Mucosa of rectum (tissue), 2 donors: ENCODE measurements at regions not wholly inside any gene's neighbourhood (a gene's known extent, or its start where the extent isn't known, plus 50 kb on each side); places are given as distances from the start of the nearest gene placed in this dataset.

ENCODE experiments used
- H3K27ac ChIP-seq, 2 donors: one replicate each; pipeline ENCODE4 v1.7.0; 2013; ENCODE audit warnings: inconsistent platforms in 2 of 2, low read depth in 2 of 2, low read length in 2 of 2
- H3K27me3 ChIP-seq, 2 donors: one replicate each; pipeline ENCODE4 v1.7.0; 2013; ENCODE audit warnings: low read length in 2 of 2; ENCODE audit not compliant: control insufficient read depth in 2 of 2, insufficient read depth in 2 of 2
- H3K36me3 ChIP-seq, 2 donors: one replicate each; pipeline ENCODE4 v1.7.0; 2013; ENCODE audit warnings: low read length in 2 of 2; ENCODE audit not compliant: control insufficient read depth in 2 of 2, insufficient read depth in 2 of 2
- H3K4me1 ChIP-seq, 2 donors: one replicate each; pipeline ENCODE4 v1.7.0; 2013; ENCODE audit warnings: low read length in 2 of 2, mild to moderate bottlenecking in 1 of 2; ENCODE audit not compliant: control insufficient read depth in 2 of 2, insufficient read depth in 2 of 2
- H3K4me3 ChIP-seq, 2 donors: one replicate each; pipeline ENCODE4 v1.7.0; 2013; ENCODE audit warnings: low read length in 2 of 2
- H3K9ac ChIP-seq, 2 donors: one replicate each; pipeline ENCODE4 v1.7.0; 2013; ENCODE audit warnings: low read length in 2 of 2, low read depth in 1 of 2, mild to moderate bottlenecking in 1 of 2
- H3K9me3 ChIP-seq, 2 donors: one replicate each; pipeline ENCODE4 v1.7.0; 2013; ENCODE audit warnings: low read length in 2 of 2; ENCODE audit not compliant: control insufficient read depth in 2 of 2
- donor health status: healthy.
- donor health status: Normal muscosa, but diverticular disease.

DNA sequence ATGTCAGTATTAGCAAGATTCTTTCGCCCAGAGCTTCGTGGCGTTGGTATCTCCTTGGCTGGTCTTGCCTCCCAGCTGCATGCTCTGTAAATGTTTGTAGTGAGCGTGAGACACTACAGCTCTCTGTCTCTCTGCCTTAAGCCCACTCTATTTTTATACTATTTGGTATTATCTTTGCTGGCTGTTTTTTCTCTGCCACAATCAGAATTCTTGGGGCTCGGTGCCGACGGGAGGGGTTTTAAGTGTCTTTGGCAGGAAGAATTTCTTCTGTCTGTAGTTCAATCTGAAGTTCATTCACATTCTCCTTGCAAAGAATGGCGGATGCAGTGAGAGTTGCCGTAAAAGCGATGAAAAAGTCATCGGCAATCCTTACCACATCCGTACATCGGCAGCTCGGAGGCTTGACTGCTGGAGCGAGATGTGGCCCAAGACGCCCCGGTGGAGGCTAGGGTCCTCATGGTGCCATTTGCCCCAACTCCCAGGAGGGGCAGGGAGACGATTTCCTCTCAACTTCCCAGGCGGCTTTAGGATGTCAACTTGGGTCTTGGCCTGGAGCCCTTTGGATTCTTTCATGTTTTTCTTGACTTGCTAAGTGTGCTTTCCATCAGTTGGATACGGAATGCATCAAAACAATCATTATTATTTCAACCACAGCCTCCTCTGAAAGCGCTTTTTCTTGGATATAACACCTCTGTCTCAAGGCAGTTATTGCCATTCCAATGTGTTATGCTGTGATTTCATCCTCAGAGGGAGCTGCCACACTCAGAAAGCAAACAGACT, 132.3 kb upstream of the SDK2 start:
- Histone ChIP-seq H3K27ac (no peak overlapping the region), H3K27me3 (peaks cover 0 to under 1% of the 10 kb centered on the region in 2 donors), H3K9me3 (no peaks in the 10 kb centered on the region), H3K4me1 (no peaks in the 10 kb centered on the region), H3K9ac (no peak overlapping the region), H3K4me3 (no peak overlapping the region), H3K36me3 (no peaks in the 10 kb centered on the region)

DNA sequence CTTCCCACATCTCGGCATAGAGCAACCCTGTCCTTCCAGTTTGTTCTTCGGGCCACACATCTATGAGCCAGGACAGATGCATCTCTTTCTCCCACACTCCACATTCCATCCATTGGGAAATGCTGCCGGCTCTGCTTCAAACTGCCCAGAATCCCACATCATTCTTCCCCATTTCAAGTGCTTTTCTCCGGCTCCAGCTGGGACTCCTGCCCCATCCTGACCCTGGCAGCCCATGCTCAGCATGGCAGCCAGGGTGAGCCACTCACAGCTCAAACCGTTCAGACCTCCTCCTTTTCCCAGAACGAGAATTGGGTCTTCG, 132.8 kb upstream of the SDK2 start:
- Histone ChIP-seq H3K27ac (no peak overlapping the region), H3K9me3 (no peaks in the 10 kb centered on the region), H3K27me3 (peaks cover 0 to 3% of the 10 kb centered on the region in 2 donors), H3K4me3 (no peak overlapping the region), H3K4me1 (no peaks in the 10 kb centered on the region), H3K36me3 (no peaks in the 10 kb centered on the region), H3K9ac (no peak overlapping the region)

DNA sequence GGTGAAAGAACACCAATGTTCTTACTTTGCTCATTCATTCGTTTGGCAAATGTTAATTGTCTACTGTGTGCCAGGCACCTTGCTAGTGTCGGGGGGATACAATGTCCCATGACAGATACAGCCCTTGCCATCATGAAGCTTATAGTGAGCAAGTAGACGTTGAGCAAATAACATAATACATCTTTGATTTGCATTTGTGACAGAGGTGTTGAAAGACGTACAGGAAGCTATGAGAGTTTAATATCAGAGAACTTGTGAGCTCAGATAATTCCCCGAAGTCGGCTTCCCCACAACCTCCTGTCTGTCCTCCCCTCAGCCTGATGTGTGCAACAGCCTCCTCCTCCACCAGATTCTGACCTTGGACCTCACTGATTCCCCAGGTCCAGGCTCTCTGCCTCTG, 138.0 kb upstream of the SDK2 start:
- Histone ChIP-seq H3K4me1 (peaks cover 3 to 5% of the 10 kb centered on the region in 2 donors), H3K27ac (no peak overlapping the region), H3K36me3 (no peaks in the 10 kb centered on the region), H3K27me3 (peaks cover 6 to 12% of the 10 kb centered on the region in 2 donors), H3K9me3 (no peaks in the 10 kb centered on the region), H3K9ac (no peak overlapping the region), H3K4me3 (no peak overlapping the region)

DNA sequence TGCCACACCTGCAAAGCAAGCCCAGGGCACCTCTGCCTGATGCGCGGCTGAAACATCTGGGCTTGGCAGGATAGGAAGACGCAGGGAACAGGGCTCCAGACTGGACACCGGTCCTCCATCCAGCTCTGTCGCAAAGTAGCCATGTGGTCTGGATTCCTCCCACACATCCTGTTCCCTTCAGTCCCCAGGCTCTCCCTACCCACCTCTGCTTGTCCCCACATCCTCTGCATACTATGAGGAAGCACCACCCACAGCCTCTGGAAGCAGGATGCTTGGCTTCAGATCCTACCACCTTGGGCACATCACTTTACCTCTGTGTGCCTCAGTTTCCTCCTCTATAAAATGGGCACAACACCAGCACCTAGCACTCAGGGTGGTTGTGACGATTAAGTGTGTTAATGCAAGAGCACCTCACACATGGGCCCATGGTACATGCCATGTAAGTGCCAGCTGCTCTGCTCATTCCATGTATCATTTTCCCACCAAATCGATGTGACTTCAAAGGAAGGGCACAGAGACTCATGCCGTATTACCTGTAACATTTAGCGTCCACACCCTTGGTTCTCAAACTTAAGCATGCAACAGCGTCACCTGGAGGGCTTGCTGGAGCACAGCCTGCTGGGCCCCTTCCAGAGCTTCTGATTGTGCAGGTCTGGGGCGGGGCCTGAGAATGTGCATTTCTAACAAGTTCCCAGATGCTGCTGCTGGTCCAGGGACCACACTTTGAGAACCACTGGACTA, 138.6 kb upstream of the SDK2 start:
- Histone ChIP-seq H3K9ac (no peak overlapping the region), H3K27me3 (peaks cover 6 to 12% of the 10 kb centered on the region in 2 donors), H3K4me3 (no peak overlapping the region), H3K36me3 (no peaks in the 10 kb centered on the region), H3K9me3 (no peaks in the 10 kb centered on the region), H3K4me1 (peaks cover 3 to 5% of the 10 kb centered on the region in 2 donors), H3K27ac (no peak overlapping the region)

DNA sequence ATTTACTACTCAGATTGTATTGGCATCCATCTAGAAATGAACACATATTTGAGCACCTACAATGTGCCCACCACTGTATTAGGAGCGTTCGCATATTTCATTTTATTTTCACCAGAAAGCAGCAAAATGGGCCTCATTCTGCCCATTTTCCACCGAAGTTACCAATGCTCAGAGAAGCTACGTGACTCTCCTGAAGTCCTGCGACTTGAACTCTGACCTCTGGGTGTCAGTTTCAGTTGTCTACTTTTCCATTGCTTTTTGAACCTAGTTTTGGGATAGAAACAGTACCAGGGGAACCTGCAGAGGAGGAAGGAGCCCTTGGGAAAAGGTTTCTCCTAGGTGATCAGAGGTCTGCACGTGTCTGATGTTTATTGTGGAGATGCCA, 139.1 kb upstream of the SDK2 start:
- H3K36me3 ChIP-seq: no peaks in the 10 kb centered on the region
- H3K27ac ChIP-seq: no peak overlapping the region
- H3K27me3 ChIP-seq: peaks cover 6 to 12% of the 10 kb centered on the region in 2 donors

DNA sequence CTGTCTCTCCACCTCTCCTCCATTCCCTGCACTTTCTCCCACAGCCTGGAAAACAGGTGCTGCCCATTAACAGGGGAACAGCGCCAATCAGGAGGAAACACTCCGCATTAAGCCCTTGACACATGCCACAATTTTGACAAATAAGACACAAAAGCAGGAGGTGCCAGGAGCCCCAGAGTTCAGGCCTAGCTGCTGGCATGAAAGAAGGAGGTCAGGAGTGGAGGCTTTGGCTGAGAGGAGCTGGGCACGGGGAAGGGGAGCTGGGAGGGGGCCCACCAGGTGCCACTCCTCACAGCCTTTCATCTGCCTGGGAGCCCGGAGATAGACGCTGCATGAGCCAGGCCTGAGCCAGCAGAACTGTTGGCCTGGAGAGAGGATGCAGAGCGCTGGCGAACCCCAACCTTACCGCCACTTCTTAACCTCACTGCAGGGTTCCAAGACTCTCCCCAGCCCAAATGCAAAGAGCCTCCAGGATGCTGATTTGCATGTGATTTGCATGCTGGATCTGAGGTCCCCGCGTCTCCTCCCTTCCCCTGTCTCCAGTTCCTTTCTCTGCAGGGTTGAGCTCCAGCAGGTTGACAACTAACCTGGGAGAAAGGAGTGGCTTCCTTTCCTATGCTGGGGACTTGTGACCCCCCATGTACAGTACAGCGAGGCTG, 139.8 kb upstream of the SDK2 start:
- Histone ChIP-seq H3K27ac (no peak overlapping the region), H3K27me3 (peaks cover 6 to 12% of the 10 kb centered on the region in 2 donors), H3K9ac (no peak overlapping the region), H3K36me3 (no peaks in the 10 kb centered on the region), H3K4me1 (peaks cover 3 to 5% of the 10 kb centered on the region in 2 donors), H3K4me3 (no peak overlapping the region), H3K9me3 (no peaks in the 10 kb centered on the region)

More for the DNA sequence above, 139.1 kb upstream of the SDK2 start:
- Histone ChIP-seq H3K9me3 (no peaks in the 10 kb centered on the region), H3K9ac (no peak overlapping the region), H3K4me3 (no peak overlapping the region), H3K4me1 (peaks cover 3 to 5% of the 10 kb centered on the region in 2 donors)

DNA sequence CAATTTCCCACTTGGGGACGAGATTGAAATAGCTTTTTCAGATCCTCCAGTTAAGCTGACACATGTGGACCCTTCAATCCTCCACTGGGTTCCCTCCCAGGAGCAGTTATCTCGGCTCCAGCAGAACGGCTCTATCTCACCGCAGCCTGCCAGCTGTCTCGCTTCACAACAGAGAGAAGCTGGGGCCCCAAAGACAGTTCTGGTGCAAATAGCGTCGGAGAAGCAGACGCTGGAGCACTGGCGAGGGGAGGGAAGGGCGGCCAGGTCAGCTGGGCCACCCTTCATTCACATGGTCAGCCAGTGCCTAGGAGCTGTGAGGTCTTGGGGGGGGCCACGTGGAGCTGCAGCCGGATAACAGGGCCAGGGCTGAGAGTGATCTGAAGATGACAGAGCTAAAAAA, 141.3 kb upstream of the SDK2 start:
- H3K36me3 ChIP-seq: no peaks in the 10 kb centered on the region
- H3K27me3 ChIP-seq: peaks cover 6 to 12% of the 10 kb centered on the region in 2 donors
- H3K9ac ChIP-seq: no peak overlapping the region
- no peaks in the 10 kb centered on the region for H3K9me3 ChIP-seq
- no peak overlapping the region for H3K4me3 ChIP-seq
- no peak overlapping the region for H3K27ac ChIP-seq
- peaks cover 3 to 5% of the 10 kb centered on the region in 2 donors for H3K4me1 ChIP-seq

DNA sequence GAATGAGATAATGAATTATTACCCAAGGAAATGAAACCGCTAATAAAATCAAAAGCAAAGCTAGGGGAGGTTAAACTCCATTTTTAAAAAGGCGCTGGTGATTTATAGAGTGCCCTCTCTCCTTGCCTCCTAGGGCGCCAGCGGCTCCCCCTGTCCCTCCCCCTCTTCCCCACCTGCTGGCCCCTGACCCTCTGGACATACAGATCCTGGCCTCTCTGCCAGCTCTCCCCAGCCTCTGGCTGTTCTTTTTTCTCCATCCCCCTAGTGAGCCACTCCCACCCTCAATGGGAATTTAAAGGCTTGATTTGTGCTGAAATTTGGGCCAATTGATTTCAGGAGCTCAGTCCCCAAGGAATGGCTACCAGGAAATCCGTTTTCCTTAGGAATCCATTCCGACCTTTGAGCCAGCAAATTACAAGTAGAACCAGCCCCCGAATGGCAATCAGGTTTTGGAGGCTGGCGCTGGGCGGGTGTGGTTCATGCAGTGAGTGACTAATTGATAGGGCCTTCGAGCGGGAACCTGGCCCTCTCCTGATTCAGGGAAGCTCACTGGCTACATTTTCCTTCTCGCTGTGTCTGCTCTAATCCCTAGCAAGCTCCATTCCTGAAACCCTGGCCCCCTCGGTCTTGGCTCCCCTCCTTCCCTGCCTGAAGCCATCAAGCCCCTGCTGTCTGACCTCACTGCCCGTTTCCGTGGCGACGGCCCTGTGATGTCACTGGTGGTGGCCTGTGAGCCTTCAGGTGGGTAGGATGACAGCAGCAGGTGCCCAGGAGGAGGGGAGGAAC, 141.9 kb upstream of the SDK2 start:
- Histone ChIP-seq H3K4me3 (no peak overlapping the region), H3K9me3 (no peaks in the 10 kb centered on the region), H3K9ac (no peak overlapping the region), H3K4me1 (peaks cover 3 to 5% of the 10 kb centered on the region in 2 donors), H3K36me3 (no peaks in the 10 kb centered on the region), H3K27ac (no peak overlapping the region), H3K27me3 (peaks cover 6 to 12% of the 10 kb centered on the region in 2 donors)

DNA sequence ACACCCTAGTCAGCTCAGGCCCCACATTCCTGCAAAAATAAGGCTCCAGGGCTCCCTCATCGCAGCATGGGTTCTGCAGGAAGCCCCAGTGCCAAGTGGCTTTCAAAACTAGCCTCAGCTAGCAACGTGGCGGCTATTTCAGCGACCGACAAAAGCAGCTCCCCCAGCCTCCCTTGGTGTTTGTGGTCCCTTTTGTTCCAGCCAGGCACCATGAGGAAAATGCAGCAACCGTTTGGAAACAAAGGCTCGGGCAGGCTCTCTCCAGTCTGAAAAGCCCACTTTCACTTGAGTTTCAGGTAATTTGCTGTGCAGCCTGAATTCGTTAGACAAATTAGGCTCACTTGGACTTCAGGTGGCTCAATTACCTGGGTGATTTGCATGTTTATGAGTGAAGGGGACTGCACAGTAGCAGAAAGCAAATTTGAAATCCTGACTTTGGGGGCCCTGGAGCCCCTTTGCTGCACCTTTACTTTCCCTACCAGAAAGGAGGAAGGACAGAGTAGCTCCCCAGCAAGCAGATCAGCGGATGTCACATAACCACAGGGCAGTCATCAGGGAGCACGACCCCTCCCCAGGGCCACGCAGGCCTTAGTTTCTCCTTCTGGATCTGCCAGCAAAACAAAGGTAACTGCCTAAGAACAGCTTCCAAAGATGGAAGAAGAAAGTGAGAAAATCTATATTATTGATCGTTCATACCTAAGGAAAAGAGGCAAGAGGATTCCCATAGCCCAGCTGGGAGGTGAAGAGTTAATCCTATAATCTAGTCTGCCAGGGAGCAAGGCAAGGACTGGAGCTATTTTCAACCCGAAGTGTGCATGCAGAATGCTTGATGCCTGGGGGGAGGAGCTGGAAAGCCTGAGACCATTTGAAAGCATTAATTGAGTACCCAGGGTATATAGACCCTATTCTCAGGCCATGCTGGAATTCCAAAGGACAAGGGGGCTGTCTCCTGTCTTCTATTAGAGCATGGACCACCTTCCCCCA, 143.1 kb upstream of the SDK2 start:
- Histone ChIP-seq H3K4me1 (peaks cover 3 to 5% of the 10 kb centered on the region in 2 donors), H3K27me3 (peaks cover 5 to 7% of the 10 kb centered on the region in 2 donors), H3K27ac (no peak overlapping the region), H3K9me3 (no peaks in the 10 kb centered on the region), H3K36me3 (no peaks in the 10 kb centered on the region), H3K4me3 (no peak overlapping the region), H3K9ac (no peak overlapping the region)
